Epithelial cell of proximal tubule (primary cell): ENCODE measurements at regions not wholly inside any gene's neighbourhood (a gene's known extent, or its start where the extent isn't known, plus 50 kb on each side); places are given as distances from the start of the nearest gene placed in this dataset.

Experiments used
- DNase-seq: peaks from one replicate; pipeline ENCODE4 v3.0.0-alpha.2; 2011; ENCODE audit warnings: low read depth
- H3K4me3 ChIP-seq: 2 replicates; pipeline ENCODE4 v1.5.1; 2011; ENCODE audit warnings: low read depth, mild to moderate bottlenecking, low read length
- CTCF ChIP-seq: conservative IDR thresholded peaks from 2 replicates; pipeline ENCODE4 v1.5.1; 2012; ENCODE audit warnings: low read depth, mild to moderate bottlenecking, low read length

DNA sequence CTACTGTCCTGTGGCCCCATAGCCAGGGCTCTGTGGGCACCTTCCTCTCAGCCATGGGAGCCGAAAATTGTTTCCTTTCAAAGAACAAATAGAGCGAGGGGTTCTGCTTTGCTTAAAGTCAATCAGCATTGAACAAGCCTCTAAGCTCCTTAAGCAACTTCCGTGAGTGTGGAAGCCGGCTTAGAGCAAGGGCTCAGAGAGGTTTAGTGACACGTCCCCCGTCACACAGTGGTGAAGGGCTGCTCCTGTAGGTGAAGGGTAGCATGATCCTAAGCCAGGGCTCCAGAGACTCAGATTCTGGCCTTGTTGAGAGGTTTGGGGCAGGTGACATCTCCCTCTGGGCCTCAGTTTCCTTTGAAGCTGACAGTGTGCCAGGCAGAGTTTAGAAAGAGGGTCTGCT lies 94.0 kb upstream of the WNT4 start:
- DNase-seq: no peak
- no peak for TF ChIP-seq CTCF
- no peak overlapping the region for H3K4me3 ChIP-seq

GRCh38 chr1:22237433-22238093 lies 94.7 kb upstream of the WNT4 start:
- TF ChIP-seq CTCF: no peak
- H3K4me3 ChIP-seq: no peak overlapping the region
- no peak for DNase-seq

DNA sequence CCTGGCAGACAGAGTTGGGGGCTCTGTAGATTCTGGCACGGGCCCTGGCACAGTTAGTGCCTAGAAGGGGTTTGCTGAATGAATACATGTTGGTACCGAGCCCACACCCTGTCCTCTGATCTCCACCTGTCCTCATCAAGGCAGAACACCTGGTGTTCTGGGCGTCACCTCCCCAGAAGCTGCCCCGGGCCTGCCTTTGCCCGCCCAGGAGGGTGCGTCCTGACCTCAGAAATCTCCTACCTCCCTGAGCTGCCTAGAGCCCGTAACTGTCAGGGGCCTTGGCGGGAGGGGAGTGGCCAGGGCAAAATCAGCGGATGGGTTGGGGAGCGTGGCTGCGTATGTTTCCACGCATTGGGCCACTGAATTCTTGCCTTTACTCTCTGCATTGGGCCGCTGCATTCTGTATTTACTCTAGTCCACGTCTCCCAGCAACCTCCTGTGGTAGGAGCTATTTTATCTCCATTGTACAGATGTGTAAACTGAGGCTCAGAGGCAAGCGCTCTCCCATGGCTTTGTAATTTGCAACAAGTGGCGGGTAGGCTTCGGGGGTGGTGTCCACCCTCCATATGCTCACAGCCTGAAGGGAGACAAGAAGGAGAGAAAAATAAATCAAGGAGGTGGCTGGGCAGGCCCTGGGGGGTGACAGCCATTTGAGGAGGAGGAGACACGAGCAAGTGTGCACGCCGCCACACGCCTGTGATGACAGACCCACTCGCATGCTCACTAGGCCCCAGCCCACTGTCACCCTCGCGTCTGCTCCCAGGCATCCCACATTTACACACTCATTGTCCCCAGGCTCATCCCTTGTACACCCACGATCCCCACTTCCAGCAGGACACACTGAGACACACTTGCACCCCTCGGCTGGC lies 95.7 kb upstream of the WNT4 start:
- DNase-seq: no peak
- no peak overlapping the region for H3K4me3 ChIP-seq
- TF ChIP-seq CTCF: no peak

GRCh38 chr1:22239378-22239777 lies 96.5 kb upstream of the WNT4 start:
- H3K4me3 ChIP-seq: no peak overlapping the region
- TF ChIP-seq CTCF: no peak
- no peak for DNase-seq

GRCh38 chr1:22241250-22241649 lies 98.4 kb upstream of the WNT4 start:
- no peak for TF ChIP-seq CTCF
- no peak overlapping the region for H3K4me3 ChIP-seq
- no peak for DNase-seq

GRCh38 chr1:22241811-22242210 lies 98.9 kb upstream of the WNT4 start:
- no peak for DNase-seq
- H3K4me3 ChIP-seq: no peak overlapping the region
- no peak for TF ChIP-seq CTCF
